Thyroid gland (tissue), 4 donors: ENCODE measurements at regions not wholly inside any gene's neighbourhood (a gene's known extent, or its start where the extent isn't known, plus 50 kb on each side); places are given as distances from the start of the nearest gene placed in this dataset.

Source experiments
- DNase-seq, 2 donors: peaks; one replicate each; pipeline ENCODE4 v3.0.0-alpha.2; 2019
- H3K27ac ChIP-seq, 3 donors: fragments of 200-600 bp; sonication (generic); 1 replicate in 2 of 3; 2 replicates in 1 of 3; pipeline ENCODE4 v1.5.1; 2016 to 2019; ENCODE audit warnings: mild to moderate bottlenecking in 1 of 3, moderate library complexity in 1 of 3
- H3K27me3 ChIP-seq: fragments of 200-600 bp; sonication (generic); one replicate; pipeline ENCODE4 v1.5.1; 2019
- H3K36me3 ChIP-seq, 2 donors: fragments of 200-600 bp; sonication (generic); one replicate each; pipeline ENCODE4 v1.5.1; 2016 to 2019
- H3K4me1 ChIP-seq, 2 donors: fragments of 200-600 bp; sonication (generic); one replicate each; pipeline ENCODE4 v1.5.1; 2017 to 2019
- H3K4me3 ChIP-seq, 3 donors: fragments of 200-600 bp; sonication (generic); replicated peaks in 1 of 3; 1 replicate in 2 of 3; 2 replicates in 1 of 3; pipeline ENCODE4 v1.5.1; 2016; ENCODE audit warnings: mild to moderate bottlenecking in 1 of 3
- H3K9me3 ChIP-seq: fragments of 200-600 bp; sonication (generic); one replicate; pipeline ENCODE4 v1.5.1; 2017
- POLR2A ChIP-seq, 2 donors: fragments of 450-650 bp; IDR thresholded peaks; one replicate each; pipeline ENCODE4 v1.6.1; 2017; ENCODE audit warnings: antibody characterized with exemption in 2 of 2, mild to moderate bottlenecking in 2 of 2, moderate library complexity in 1 of 2
- WGBS, 2 donors: methylation state at CpG; one replicate each; pipeline ENCODE4 v1.1.5; 2017; 5-methylcytosine and 5-hydroxymethylcytosine counted together
- intact Hi-C: fragments of 100-400 bp; cut with DNase I; formaldehyde crosslinking; loops from one replicate; pipeline ENCODE4 v1.15.1; 2023
- TF ChIP-seq, protein P1 (sequence below), 6 experiments: fragments of 200-600 bp in 3 of 6; fragments of 450-650 bp in 3 of 6; sonication (generic) in 3 of 6; IDR thresholded peaks; one replicate each; pipeline ENCODE4 v1.5.1; 2016 to 2019; ENCODE audit warnings: antibody characterized with exemption in 6 of 6, mild to moderate bottlenecking in 2 of 6, inconsistent platforms in 1 of 6, moderate library complexity in 1 of 6

DNA sequence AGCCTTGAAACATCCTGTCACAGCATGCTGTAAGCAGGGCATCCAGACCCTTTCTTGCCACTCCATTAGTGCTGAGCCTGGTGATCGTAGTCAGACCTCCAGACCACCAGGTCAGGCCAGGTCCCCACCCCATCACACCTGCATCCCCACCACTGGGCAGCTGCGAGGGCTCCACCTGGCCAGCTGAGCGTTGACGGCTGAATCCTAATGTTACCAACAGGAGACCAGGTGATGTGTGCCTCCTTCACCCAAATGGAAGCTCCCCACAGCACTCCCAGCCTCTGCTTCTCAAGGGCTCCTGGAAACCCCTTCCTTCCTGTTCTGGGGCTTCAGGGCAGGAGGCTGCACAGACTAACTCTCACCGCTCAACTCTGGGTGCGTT lies 189.4 kb downstream of the C16orf95 start:
- intact Hi-C loops = no loop called here
- Histone ChIP-seq H3K27me3 (no peaks in the 10 kb centered on the region), H3K4me3 (no peak overlapping the region), H3K9me3 (no peaks in the 10 kb centered on the region), H3K36me3 (no peaks in the 10 kb centered on the region), H3K27ac (no peak overlapping the region), H3K4me1 (no peaks in the 10 kb centered on the region)
- DNase-seq = no peak
- 85 to 91% methylated on average over 6 of the region's 6 CpGs for WGBS, 2 donors
- TF ChIP-seq POLR2A (IDR thresholded peaks at IDR 0.05) = no peak
- TF ChIP-seq, protein P1, sequence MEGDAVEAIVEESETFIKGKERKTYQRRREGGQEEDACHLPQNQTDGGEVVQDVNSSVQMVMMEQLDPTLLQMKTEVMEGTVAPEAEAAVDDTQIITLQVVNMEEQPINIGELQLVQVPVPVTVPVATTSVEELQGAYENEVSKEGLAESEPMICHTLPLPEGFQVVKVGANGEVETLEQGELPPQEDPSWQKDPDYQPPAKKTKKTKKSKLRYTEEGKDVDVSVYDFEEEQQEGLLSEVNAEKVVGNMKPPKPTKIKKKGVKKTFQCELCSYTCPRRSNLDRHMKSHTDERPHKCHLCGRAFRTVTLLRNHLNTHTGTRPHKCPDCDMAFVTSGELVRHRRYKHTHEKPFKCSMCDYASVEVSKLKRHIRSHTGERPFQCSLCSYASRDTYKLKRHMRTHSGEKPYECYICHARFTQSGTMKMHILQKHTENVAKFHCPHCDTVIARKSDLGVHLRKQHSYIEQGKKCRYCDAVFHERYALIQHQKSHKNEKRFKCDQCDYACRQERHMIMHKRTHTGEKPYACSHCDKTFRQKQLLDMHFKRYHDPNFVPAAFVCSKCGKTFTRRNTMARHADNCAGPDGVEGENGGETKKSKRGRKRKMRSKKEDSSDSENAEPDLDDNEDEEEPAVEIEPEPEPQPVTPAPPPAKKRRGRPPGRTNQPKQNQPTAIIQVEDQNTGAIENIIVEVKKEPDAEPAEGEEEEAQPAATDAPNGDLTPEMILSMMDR (IDR thresholded peaks at IDR 0.05) = no peak

DNA sequence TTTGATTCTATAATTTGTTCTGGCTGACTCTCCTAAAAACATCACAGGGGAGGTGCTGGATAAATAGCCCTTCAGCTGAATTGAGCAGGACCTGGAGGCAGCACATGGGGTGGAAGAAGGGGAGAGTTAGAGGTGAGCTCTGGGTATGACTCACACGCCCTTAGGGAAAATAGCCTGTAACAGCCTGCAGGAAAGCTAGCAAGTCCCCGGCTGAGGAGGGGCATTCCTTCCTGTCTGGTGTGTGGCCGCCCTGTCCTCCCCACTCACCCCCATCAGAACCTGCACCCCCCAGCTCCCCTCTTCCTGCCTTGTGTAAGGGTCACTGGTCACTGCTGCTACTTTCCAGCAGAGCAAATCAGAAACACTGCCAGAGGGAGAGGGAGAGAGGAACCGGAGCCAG lies 187.4 kb downstream of the C16orf95 start:
- Histone ChIP-seq H3K36me3 (no peaks in the 10 kb centered on the region), H3K4me3 (no peak overlapping the region), H3K4me1 (no peaks in the 10 kb centered on the region), H3K9me3 (no peaks in the 10 kb centered on the region), H3K27me3 (no peaks in the 10 kb centered on the region), H3K27ac (no peak overlapping the region)
- DNase-seq = no peak
- 61 to 77% methylated on average over 3 to 4 of the region's 4 CpGs for WGBS, 2 donors
- intact Hi-C loops = no loop called here
- TF ChIP-seq, protein P1 (IDR thresholded peaks at IDR 0.05) = no peak
- TF ChIP-seq POLR2A (IDR thresholded peaks at IDR 0.05) = no peak

DNA sequence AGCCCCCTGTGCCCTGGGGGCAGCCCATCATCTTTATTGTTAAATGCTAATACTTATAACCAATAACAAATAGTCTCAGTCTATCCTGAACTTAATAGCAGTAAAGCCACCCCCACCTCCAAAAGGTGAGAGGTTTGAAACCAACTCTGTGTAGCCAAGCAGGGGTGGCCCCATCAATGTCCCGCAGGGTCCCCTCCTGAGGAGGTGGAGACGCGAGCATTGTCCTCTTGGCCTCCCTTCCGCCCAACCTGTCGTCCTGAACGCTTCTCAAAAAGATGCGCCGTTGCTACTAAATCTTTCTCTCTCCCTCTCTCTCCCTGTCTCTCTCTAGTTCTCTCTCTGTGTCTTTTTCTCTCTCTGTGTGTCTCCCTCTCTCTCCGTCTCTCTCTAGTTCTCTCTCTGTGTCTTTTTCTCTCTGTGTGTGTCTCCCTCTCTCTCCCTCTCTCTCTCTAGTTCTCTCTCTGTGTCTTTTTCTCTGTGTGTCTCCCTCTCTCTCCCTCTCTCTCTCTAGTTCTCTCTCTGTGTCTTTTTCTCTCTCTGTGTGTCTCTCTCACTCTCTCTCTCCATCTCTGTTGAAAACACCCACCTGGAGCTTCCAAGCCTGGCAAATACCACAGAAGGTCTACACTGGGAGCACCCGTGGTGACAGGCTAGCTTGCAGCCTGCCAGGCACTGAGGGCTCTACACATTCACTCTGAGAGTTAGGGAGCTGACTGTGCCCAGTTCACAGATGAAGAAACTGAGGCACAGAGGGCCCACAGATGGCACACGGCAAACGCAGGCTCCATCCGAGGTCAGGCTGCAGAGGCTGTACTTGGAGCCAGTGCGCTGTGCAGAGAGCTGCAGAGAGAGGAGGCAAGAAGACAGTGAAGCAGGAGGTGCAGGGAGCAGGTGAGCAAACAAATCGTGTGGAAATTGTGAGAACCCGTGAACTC lies 185.9 kb downstream of the C16orf95 start:
- Histone ChIP-seq H3K9me3 (no peaks in the 10 kb centered on the region), H3K36me3 (no peaks in the 10 kb centered on the region), H3K4me3 (no peak overlapping the region), H3K27ac (no peak overlapping the region), H3K4me1 (no peaks in the 10 kb centered on the region), H3K27me3 (no peaks in the 10 kb centered on the region)
- 80 to 85% methylated on average over 16 of the region's 16 CpGs for WGBS, 2 donors
- DNase-seq = no peak
- TF ChIP-seq, protein P1 (IDR thresholded peaks at IDR 0.05) = no peak
- no peak for TF ChIP-seq POLR2A (IDR thresholded peaks at IDR 0.05)
- intact Hi-C loops = no loop called here

GRCh38 chr16:87131996-87132345 lies 185.2 kb downstream of the C16orf95 start:
- WGBS, 2 donors = 79 to 85% methylated on average over 6 of the region's 6 CpGs
- TF ChIP-seq, protein P1 (IDR thresholded peaks at IDR 0.05) = no peak
- TF ChIP-seq POLR2A (IDR thresholded peaks at IDR 0.05) = no peak
- no peak for DNase-seq
- intact Hi-C loops = no loop called here
- Histone ChIP-seq H3K27me3 (no peaks in the 10 kb centered on the region), H3K36me3 (no peaks in the 10 kb centered on the region), H3K9me3 (no peaks in the 10 kb centered on the region), H3K27ac (no peak overlapping the region), H3K4me3 (no peak overlapping the region), H3K4me1 (no peaks in the 10 kb centered on the region)

DNA sequence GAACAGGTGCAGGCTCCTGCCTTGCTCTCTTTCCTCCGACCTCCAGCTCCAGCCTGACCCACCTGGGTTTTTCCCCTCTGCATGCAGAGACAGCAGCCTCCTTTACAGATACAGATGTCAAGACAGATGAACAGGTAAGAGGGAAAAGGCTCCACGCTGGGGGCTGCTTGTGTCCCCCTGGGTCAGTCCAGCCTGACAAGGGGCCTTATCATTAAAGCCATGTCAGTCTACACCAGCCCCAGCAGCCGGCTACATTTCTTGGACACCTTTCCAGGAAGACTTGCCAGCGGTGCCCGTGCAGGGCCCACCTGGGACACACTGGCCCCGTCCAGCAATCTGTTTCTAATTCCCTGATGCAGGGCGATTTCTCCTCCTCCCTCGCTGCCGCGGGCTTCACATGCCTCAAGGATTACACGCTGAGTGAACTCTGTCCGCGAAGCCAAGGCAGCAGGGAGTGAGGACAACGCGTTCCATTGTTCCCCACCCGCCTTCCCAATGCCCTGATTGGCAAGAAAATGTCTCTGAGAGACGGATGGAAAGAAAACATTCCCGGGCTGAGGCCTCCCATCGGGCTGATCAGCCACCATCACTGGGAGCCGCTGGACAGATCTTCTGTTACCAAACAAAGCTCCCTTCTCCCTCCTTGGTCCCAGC lies 184.7 kb downstream of the C16orf95 start:
- no peaks in the 10 kb centered on the region for H3K27me3 ChIP-seq
- intact Hi-C loops = no loop called here
- no peak overlapping the region for H3K27ac ChIP-seq
- H3K9me3 ChIP-seq = no peaks in the 10 kb centered on the region
- no peak for DNase-seq
- 51 to 52% methylated on average over 19 of the region's 20 CpGs for WGBS, 2 donors
- no peak overlapping the region for H3K4me3 ChIP-seq
- TF ChIP-seq POLR2A (IDR thresholded peaks at IDR 0.05) = no peak
- TF ChIP-seq, protein P1 (IDR thresholded peaks at IDR 0.05) = no peak
- no peaks in the 10 kb centered on the region for H3K36me3 ChIP-seq
- H3K4me1 ChIP-seq = no peaks in the 10 kb centered on the region
